Erythroblast (primary cell): ENCODE measurements at regions not wholly inside any gene's neighbourhood (a gene's known extent, or its start where the extent isn't known, plus 50 kb on each side); places are given as distances from the start of the nearest gene placed in this dataset.
A peak's percentile ranks its signal among the peaks of the same experiment; 100 is the strongest.

Experiments used
- DNase-seq, 2 experiments: peaks; one replicate each; lab custom pipeline; 2025; lab: John Stamatoyannopoulos, UW
- GATA1 ChIP-seq: IDR thresholded peaks from 2 replicates; pipeline ENCODE4 v1.6.1; 2011; ENCODE audit warnings: low read depth, mild to moderate bottlenecking, control low read depth, low read length, moderate library complexity
- POLR2A ChIP-seq: IDR thresholded peaks from 2 replicates; pipeline ENCODE4 v1.6.1; 2011; ENCODE audit warnings: mild to moderate bottlenecking, low read length

- DNase-seq: no peak
- TF ChIP-seq POLR2A (no peak), GATA1 (no peak)
These were observed 267.1 kb downstream of the ERMARD start for GRCh38 chr6:170018422-170018935.

GRCh38 chr6:170017603-170018320, 266.3 kb downstream of the ERMARD start:
- no peak for DNase-seq
- TF ChIP-seq GATA1: no peak
- TF ChIP-seq POLR2A: no peak

GRCh38 chr6:170013815-170014214, 262.4 kb downstream of the ERMARD start:
- TF ChIP-seq GATA1 (no peak), POLR2A (no peak)
- no peak for DNase-seq

- TF ChIP-seq POLR2A (no peak), GATA1 (no peak)
- no peak for DNase-seq
These were observed 260.6 kb downstream of the ERMARD start for GRCh38 chr6:170012037-170012330.

- DNase-seq: peak; percentile 8 to 65
- TF ChIP-seq POLR2A: peak; percentile 8
- TF ChIP-seq GATA1: peak; percentile 29
These were observed 260.0 kb downstream of the ERMARD start for GRCh38 chr6:170011204-170012036.

GRCh38 chr6:170010665-170011203, 259.3 kb downstream of the ERMARD start:
- TF ChIP-seq POLR2A (peak; percentile 49), GATA1 (no peak)
- no peak for DNase-seq

- TF ChIP-seq POLR2A (no peak), GATA1 (no peak)
- no peak for DNase-seq
These were observed 256.9 kb downstream of the ERMARD start for GRCh38 chr6:170008294-170008785.

GRCh38 chr6:170007468-170008293, 256.3 kb downstream of the ERMARD start:
- DNase-seq: no peak
- TF ChIP-seq POLR2A: peak; percentile 20
- no peak for TF ChIP-seq GATA1

- TF ChIP-seq GATA1: no peak
- no peak for TF ChIP-seq POLR2A
- no peak for DNase-seq
These were observed 255.6 kb downstream of the ERMARD start for GRCh38 chr6:170006900-170007467.

- DNase-seq: no peak
- TF ChIP-seq POLR2A: no peak
- TF ChIP-seq GATA1: no peak
These were observed 254.9 kb downstream of the ERMARD start for GRCh38 chr6:170006071-170006899.

- DNase-seq: no peak
- TF ChIP-seq POLR2A (no peak), GATA1 (no peak)
These were observed 254.2 kb downstream of the ERMARD start for GRCh38 chr6:170005665-170006064.

- TF ChIP-seq GATA1 (no peak), POLR2A (no peak)
- DNase-seq: no peak
These were observed 253.3 kb downstream of the ERMARD start for GRCh38 chr6:170004585-170005210.

GRCh38 chr6:170003451-170004160, 252.2 kb downstream of the ERMARD start:
- DNase-seq: no peak
- no peak for TF ChIP-seq GATA1
- TF ChIP-seq POLR2A: no peak
